ENCODE measurements at regions not wholly inside any gene's neighbourhood (a gene's known extent, or its start where the extent isn't known, plus 50 kb on each side); places are given as distances from the start of the nearest gene placed in this dataset.

GRCh38 chr3:26353097-26353496 lies 269.5 kb upstream of the LRRC3B start:
- Histone ChIP-seq H3K79me2 (ENCODE audit: control insufficient read depth, insufficient read depth, low read length) (no peaks in the 10 kb centered on the region), H3K4me3 (replicated peaks in 1 of 3; ENCODE audit: insufficient read depth in 1 of 3, low read depth in 1 of 3, low read length in 3 of 3) (no peak overlapping the region), H4K20me1 (replicated peaks; ENCODE audit: control insufficient read depth, extremely low read depth, insufficient read depth, low read length) (no peaks in the 10 kb centered on the region), H3K27me3 (ENCODE audit: control insufficient read depth in 2 of 2, insufficient read depth in 2 of 2, low read length in 2 of 2) (no peaks in the 10 kb centered on the region), H3K9me3 (replicated peaks; ENCODE audit: control insufficient read depth, insufficient read depth, low read length) (peaks cover 2% of the 10 kb centered on the region), H3K4me2 (ENCODE audit: insufficient read depth, low read length) (no peak overlapping the region), H3K9me1 (replicated peaks; ENCODE audit: control insufficient read depth, extremely low read depth, insufficient read depth, low read length) (no peaks in the 10 kb centered on the region), H3K9ac (replicated peaks; ENCODE audit: extremely low read depth, insufficient read depth, low read length) (no peak overlapping the region), H3K4me1 (ENCODE audit: control insufficient read depth, extremely low read depth, insufficient read depth, low read length) (no peaks in the 10 kb centered on the region), H3K36me3 (ENCODE audit: control insufficient read depth in 2 of 2, extremely low read depth in 1 of 2, insufficient read depth in 2 of 2, low read length in 2 of 2) (no peaks in the 10 kb centered on the region), H2AFZ (ENCODE audit: low read depth, low read length) (no peak overlapping the region), H3K27ac (ENCODE audit: insufficient read depth, low read depth, low read length) (no peak overlapping the region)
- no TSS peak for BruUV-seq (replicated peaks)
- POLR2A ChIA-PET: no interaction called here
- no peak for TF ChIP-seq FOS (IDR thresholded peaks at IDR 0.05; ENCODE audit: borderline replicate concordance, insufficient read depth, low read length)
- TF ChIP-seq POLR2AphosphoS5 (IDR thresholded peaks at IDR 0.05; ENCODE audit: insufficient read depth, low read depth, low read length): no peak
- TF ChIP-seq GATA2 (IDR thresholded peaks at IDR 0.05; ENCODE audit: insufficient read depth, insufficient read length, low read depth, low read length): no peak
- TF ChIP-seq CTCF (IDR thresholded peaks at IDR 0.05; ENCODE audit: extremely low read depth in 1 of 2, insufficient read depth in 1 of 2, low read depth in 1 of 2, low read length in 2 of 2): no peak
- no peak for TF ChIP-seq MYC (IDR thresholded peaks at IDR 0.05; ENCODE audit: low read depth, low read length)
- no peak for TF ChIP-seq EZH2 (IDR thresholded peaks at IDR 0.05; ENCODE audit: borderline replicate concordance, low read depth, low read length, severe bottlenecking)
- no peak for TF ChIP-seq JUN (IDR thresholded peaks at IDR 0.05; ENCODE audit: borderline replicate concordance, insufficient read depth, insufficient read length, low read depth)
- no peak for TF ChIP-seq MAX (IDR thresholded peaks at IDR 0.05; ENCODE audit: insufficient read depth, insufficient read length)
- TF ChIP-seq POLR2A (IDR thresholded peaks at IDR 0.05; ENCODE audit: low read depth, low read length): no peak
- FAIRE-seq (no peak), DNase-seq (ENCODE audit: low read depth, low spot score) (no peak)
- CTCF ChIA-PET: no interaction called here
- intact Hi-C loops (cut with micrococcal nuclease) (no loop called here), dilution Hi-C loops (cut with MboI; ENCODE audit: extremely low pct_ligation_motif_present, low sequenced_read_pairs) (no loop called here)

Measured in endothelial cell of umbilical vein (primary cell).